ENCODE measurements at regions not wholly inside any gene's neighbourhood (a gene's known extent, or its start where the extent isn't known, plus 50 kb on each side); places are given as distances from the start of the nearest gene placed in this dataset.
"Not testable (repeated sequence)": the region's sequence is repeated elsewhere in the genome, so short reads cannot be mapped to it uniquely, and the experiment has no call there.

DNA sequence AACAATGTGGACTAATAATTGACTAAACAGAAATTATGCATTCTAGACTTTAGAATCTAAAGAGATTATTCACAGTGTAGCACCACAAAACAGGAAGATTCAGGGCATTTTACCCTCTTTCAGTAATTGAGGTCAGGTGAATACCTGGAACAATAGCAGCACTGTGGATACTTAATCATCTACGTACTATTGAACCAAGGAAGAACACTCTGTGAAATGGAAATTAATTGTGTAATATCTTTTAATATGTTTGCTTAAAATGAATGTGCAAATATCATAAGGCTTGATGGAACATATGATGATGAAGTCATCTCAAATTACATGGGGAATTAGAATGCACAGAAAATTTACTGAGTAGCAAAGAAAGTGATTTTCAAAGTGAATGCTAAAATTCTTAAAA is 68.5 kb upstream of the MAP9 start:
- no peak for DNase-seq (ENCODE audit: low read depth in 3 of 3)

DNA sequence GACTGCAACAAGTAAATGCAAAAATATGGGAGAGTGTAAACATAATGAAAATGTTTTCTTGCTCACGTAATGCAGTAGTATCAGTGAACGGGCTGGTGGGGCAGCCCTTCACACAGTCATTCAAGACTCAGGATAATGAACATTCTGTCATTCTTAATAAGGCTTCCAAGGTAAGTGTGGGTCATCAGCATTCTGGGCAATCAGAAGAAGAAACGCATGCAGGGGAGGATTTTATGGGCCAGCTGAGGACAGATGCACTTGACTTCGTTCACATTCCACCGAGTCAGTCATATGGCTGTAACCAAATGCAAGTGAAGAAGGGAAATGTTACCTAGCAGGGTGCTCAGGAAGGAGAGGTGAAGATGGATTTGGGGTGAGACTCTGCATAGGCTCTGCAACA is 68.0 kb upstream of the MAP9 start:
- no peak for DNase-seq (ENCODE audit: low read depth in 3 of 3)

DNA sequence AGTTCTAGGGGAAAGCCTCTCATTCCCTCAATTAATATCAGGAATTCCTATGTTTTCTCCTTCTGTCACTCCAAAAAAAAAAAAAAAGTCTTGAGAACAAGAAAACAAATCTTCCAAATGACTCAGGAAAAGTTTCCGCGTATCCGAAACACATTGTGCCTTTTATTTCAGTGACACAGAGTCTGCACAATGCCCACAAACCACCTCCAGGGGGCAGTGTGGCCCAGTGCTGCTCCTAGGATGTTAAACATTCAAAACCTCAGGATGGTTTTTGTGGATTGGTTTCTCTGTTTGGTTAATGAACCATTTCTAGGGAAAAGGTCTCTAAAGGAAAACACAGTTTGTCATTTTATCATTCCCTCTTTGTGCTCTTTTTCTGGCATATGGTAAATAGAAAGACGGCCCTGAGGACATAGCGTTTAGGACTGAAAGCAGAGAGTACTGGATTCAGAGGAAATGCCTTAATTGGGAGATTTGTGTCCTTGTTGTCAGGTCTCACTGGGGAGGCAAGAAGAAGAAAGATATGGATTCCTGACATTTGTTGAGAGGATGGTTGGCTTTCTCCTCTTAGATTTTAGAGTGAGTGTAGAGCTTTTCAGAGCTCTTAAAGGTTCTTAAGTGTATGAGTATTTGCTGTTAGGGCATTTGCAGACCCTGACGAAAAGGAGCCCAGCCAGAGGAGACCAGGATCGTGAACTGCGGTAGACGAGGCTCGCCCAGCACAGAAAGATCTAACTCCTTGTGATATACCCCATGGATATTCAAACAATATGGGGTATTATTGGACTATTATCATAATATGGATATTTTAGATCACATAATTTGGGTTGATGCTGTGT is 65.7 kb upstream of the MAP9 start:
- peak; percentile 27 to 31 (median 31) for DNase-seq (ENCODE audit: low read depth in 3 of 3)

DNA sequence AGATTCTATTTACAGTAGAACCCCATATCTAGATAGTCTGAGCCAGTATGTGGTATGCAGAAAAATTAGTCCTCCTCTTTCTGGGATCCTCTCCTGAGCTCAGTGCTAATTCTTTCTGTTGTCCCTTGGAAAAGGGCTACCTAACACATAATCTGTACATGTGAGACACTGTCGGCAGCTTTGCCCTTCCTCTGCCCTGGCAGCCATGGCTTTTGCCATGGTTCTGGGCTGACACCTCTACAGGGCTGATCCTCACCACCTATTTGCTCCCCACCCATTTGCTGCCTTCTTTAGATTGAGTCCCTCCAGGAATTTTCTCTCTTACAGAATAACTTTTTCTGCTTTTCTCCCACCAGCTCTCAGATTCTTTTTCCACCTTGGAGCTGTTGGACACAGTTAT is 64.7 kb upstream of the MAP9 start:
- no peak for DNase-seq (ENCODE audit: low read depth in 3 of 3)

DNA sequence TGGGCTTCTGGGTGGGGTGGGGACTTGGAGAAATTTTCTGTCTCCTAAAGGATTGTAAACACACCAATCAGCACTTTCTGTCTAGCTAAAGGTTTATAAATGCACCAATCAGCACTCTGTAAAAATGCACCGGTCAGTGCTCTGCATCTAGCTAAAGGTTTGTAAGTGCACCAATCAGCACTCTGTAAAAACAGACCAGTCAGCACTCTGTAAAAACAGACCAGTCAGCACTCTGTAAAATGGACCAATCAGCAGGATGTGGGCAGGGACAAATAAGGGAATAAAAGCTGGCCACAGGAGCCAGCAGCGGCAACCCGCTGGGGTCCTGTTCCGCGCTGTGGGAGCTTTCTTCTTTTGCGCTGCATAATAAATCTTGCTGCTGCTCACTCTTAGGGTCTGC is 63.0 kb upstream of the MAP9 start:
- DNase-seq (ENCODE audit: low read depth in 3 of 3): not testable (repeated sequence)

DNA sequence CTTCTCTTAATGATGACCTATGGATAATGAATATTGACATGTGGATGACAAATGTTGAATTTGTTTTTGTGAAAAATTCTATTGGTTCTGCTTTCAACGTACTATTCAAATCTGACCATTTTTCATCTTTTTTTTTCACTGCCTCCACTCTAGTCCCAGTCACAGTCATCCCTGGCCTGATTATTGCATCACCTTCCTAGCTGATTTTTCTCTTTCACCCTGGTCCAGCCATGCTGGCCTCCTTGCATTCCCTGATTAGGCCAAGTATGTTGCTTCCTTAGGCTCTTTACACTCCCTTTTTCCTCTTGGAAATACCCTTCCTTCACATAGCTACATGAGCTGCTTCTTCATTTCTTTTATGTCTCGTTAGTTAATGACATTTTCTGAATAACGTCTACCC is 58.1 kb upstream of the MAP9 start:
- DNase-seq (ENCODE audit: low read depth in 3 of 3): no peak

DNA sequence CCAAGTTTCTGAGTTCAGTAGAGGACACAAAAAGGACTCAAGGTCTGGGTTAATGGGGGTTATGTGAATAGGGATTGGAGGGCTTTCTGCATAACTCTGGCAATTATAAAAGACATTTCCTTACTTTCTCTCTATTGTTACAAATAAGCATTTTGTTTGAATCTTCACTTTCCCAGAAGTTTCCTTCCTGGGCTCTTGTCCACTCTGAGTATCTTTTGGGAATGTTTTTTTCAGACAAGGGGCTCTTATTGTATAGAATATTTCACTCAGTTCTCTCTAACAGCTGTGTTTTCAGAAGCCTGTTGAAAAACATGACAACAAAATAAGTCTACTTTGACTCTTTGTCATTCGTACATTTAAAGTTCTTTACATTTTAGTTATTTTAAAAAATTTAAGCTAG is 57.6 kb upstream of the MAP9 start:
- no peak for DNase-seq (ENCODE audit: low read depth in 3 of 3)

DNA sequence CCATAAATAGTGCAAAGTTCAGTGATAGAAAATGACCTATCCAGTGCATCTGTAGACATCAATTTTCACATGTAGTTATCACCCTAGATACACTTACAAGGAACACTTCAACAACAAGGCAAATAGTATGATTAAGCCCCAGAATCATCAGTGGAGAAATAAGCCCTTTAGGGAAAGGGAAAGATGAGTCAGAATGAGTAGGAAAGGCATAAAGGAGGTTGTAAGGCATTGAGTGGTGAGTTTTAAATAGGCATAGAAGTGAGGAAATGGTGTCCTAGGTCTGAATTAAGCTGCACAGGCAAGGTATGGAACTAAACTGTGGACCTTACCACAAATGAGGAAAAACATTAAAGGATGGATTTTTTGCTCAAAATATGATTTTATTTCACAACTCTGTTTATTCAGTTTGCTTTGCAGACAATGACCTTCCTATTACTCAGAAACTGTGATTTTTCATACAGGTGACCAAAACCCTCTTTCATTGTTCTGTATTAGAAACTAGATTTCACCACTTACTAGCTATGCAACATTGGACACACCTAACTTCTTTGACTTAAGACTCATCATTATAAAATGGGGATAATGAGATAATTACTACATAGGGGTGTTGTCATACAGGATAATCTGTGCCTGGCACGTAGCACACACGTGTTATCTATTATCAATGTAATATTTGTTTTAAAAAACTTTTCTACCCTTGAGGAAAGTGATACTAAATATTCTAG is 57.0 kb upstream of the MAP9 start:
- no peak for DNase-seq (ENCODE audit: low read depth in 3 of 3)

DNA sequence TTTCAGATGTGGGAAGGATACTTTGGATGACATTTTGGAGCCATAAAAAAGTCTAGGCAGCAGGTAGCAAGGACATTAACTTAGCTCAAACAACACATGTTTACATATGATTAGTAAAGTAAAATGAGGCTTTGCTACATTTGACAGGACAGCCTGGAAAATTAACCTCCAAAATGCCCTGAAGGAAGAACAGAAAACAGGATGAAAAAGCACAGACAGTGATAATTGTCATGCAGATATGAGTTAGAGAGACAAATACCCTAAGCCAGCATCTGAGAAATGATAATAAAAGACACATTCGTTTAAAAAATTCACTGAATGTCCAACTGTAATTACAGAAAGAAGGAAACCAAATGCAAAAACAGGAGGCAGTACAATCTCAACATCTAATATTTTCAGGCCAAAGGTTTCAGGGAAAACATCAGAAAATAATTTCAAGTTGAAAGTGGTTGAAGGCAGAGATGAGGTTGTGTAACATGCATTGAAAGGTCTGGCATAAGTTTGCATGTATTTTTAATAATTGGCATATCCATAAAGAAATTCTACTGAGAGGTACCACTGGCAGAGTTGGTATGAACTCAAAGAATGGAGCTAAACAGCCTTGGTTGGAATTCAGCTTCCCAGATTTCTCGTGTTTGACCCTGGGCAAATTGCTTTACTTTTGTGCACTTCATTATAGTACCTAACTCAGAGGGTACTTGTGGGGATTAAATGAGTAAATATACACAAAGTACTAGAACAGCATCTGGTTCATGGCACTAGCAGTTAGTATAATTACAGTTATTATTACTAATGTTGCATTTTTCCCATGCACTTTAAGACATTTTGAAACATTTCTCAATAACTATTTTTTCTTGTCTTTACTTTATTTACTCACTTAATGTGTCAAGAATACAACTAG is 54.4 kb upstream of the MAP9 start:
- DNase-seq (ENCODE audit: low read depth in 3 of 3): no peak

DNA sequence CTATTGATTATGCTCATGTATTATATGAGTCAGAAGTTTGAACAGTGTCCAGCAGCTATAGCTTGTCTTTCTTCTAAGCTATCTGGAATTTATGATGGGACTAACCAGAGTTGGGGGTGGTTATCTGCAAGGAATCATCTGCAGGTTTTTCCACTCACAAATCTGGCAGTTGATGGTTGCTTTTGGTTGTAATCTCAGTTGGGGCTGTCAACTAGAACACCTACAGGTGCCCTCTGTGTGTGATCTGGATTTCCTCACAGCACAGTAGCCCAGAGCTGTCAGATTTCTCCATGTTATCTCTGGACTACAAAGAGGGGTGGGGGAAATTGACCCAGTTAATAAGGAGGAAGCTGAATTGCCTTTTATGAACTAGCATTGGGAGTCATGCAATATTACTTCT is 51.4 kb upstream of the MAP9 start:
- DNase-seq (ENCODE audit: low read depth in 3 of 3): no peak

DNA sequence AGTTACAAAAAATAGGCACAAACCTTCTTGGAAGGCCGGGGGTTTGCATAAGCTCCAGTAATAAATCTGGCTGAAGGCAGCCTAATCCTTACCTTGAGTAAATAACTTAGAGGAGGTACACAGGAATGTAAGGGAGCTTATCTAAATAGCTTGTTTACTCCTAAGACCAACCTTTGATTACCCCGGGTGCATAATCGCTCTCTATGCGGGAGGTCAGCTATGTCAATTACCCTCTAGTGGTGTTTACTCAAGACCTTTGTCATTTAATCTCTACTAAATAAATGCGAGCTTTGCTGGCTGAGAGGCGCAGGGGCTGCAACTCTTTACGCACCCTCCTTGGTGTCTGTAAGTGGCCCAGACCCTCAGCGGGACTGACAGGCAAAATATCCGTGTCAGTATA is 50.2 kb upstream of the MAP9 start:
- DNase-seq (ENCODE audit: low read depth in 3 of 3): no peak
